CD8-positive, alpha-beta memory T cell (primary cell): ENCODE measurements at regions not wholly inside any gene's neighbourhood (a gene's known extent, or its start where the extent isn't known, plus 50 kb on each side); places are given as distances from the start of the nearest gene placed in this dataset.

Source experiments
- CTCF ChIA-PET: fragments of 350-600 bp; sonication (Branson Sonifier 250); formaldehyde crosslinking; loops from one replicate; lab custom pipeline; 2021; ENCODE audit warnings: antibody characterized with exemption; lab: Charles Lee
- POLR2A ChIA-PET: fragments of 350-600 bp; sonication (Branson Sonifier 250); formaldehyde crosslinking; loops from one replicate; lab custom pipeline; 2021; ENCODE audit warnings: antibody characterized with exemption; lab: Charles Lee
- DNase-seq, 5 donors: peaks; one replicate each; pipeline versions ENCODE4 v3.0.0 to v3.0.0-alpha.2; 2020 to 2022; ENCODE audit warnings: mixed read lengths in 1 of 5
- H3K27ac ChIP-seq: one replicate; pipeline ENCODE4 v1.7.0; 2013; ENCODE audit warnings: low read depth, mild to moderate bottlenecking, low read length, moderate library complexity
- H3K27me3 ChIP-seq: 2 replicates; pipeline ENCODE4 v1.7.0; 2013; ENCODE audit warnings: low read length, mild to moderate bottlenecking; ENCODE audit not compliant: insufficient read depth, poor library complexity, severe bottlenecking
- H3K36me3 ChIP-seq: 2 replicates; pipeline ENCODE4 v1.7.0; 2013; ENCODE audit warnings: mild to moderate bottlenecking, low read length, moderate library complexity; ENCODE audit not compliant: insufficient read depth
- H3K4me1 ChIP-seq: 2 replicates; pipeline ENCODE4 v1.7.0; 2013; ENCODE audit warnings: mild to moderate bottlenecking, low read length, moderate library complexity; ENCODE audit not compliant: insufficient read depth
- H3K4me3 ChIP-seq: 2 replicates; pipeline ENCODE4 v1.7.0; 2013; ENCODE audit warnings: mild to moderate bottlenecking, low read length
- H3K9me3 ChIP-seq: 2 replicates; pipeline ENCODE4 v1.7.0; 2013; ENCODE audit warnings: mild to moderate bottlenecking, low read length
- H3K27ac Mint-ChIP-seq, 8 donors: one replicate each; pipeline ENCODE4 v1.8.0; 2020 to 2021; ENCODE audit warnings: mixed read lengths in 8 of 8, mild to moderate bottlenecking in 6 of 8, inconsistent platforms in 3 of 8, moderate library complexity in 3 of 8
- H3K27me3 Mint-ChIP-seq, 2 donors: one replicate each; pipeline ENCODE4 v1.8.0; 2020 to 2021; ENCODE audit warnings: mixed read lengths in 2 of 2, mild to moderate bottlenecking in 1 of 2, moderate library complexity in 1 of 2
- H3K36me3 Mint-ChIP-seq, 3 donors: one replicate each; pipeline ENCODE4 v1.8.0; 2020 to 2021; ENCODE audit warnings: mixed read lengths in 3 of 3, inconsistent platforms in 1 of 3, mild to moderate bottlenecking in 1 of 3
- H3K4me1 Mint-ChIP-seq, 3 donors: one replicate each; pipeline ENCODE4 v1.8.0; 2020 to 2021; ENCODE audit warnings: mixed read lengths in 3 of 3, inconsistent platforms in 1 of 3, mild to moderate bottlenecking in 1 of 3
- H3K4me3 Mint-ChIP-seq, 7 donors: one replicate each; pipeline ENCODE4 v1.8.0; 2020 to 2021; ENCODE audit warnings: mixed read lengths in 7 of 7, mild to moderate bottlenecking in 6 of 7, moderate library complexity in 4 of 7, inconsistent platforms in 2 of 7
- H3K9me3 Mint-ChIP-seq, 5 donors: one replicate each; pipeline ENCODE4 v1.8.0; 2020 to 2022; ENCODE audit warnings: mixed read lengths in 5 of 5, mild to moderate bottlenecking in 3 of 5, moderate library complexity in 2 of 5, inconsistent platforms in 1 of 5

- CTCF ChIA-PET = no interaction called here
Observed at GRCh38 chr2:18821431-18821830, 232.1 kb upstream of the NT5C1B start.

GRCh38 chr2:18820966-18821365 is 231.6 kb upstream of the NT5C1B start:
- H3K9me3 ChIP-seq = no peaks in the 10 kb centered on the region
- no peak for DNase-seq
- no peaks in the 10 kb centered on the region for H3K4me1 ChIP-seq
- no peaks in the 10 kb centered on the region for H3K4me1 Mint-ChIP-seq
- no peaks in the 10 kb centered on the region for H3K27me3 ChIP-seq
- no peaks in the 10 kb centered on the region for H3K27me3 Mint-ChIP-seq
- H3K27ac Mint-ChIP-seq = no peak overlapping the region
- ChIA-PET POLR2A (no interaction called here), CTCF (no interaction called here)
- peaks cover 0 to 3% (median 0%) of the 10 kb centered on the region in 5 donors for H3K9me3 Mint-ChIP-seq
- H3K36me3 ChIP-seq = no peaks in the 10 kb centered on the region
- no peak overlapping the region for H3K4me3 ChIP-seq
- peaks cover 1 to 38% (median 3%) of the 10 kb centered on the region in 3 donors for H3K36me3 Mint-ChIP-seq
- H3K27ac ChIP-seq = no peak overlapping the region
- no peak overlapping the region for H3K4me3 Mint-ChIP-seq

More at GRCh38 chr2:18821431-18821830, 232.1 kb upstream of the NT5C1B start:
- H3K27ac ChIP-seq = no peak overlapping the region
- no peaks in the 10 kb centered on the region for H3K36me3 ChIP-seq
- Mint-ChIP-seq H3K4me1 (no peaks in the 10 kb centered on the region), H3K36me3 (peaks cover 0 to 35% (median 2%) of the 10 kb centered on the region in 3 donors), H3K27me3 (no peaks in the 10 kb centered on the region), H3K4me3 (no peak overlapping the region), H3K9me3 (peaks cover 0 to 3% (median 0%) of the 10 kb centered on the region in 5 donors), H3K27ac (no peak overlapping the region)
- H3K4me3 ChIP-seq = no peak overlapping the region
- no peak for DNase-seq
- no peaks in the 10 kb centered on the region for H3K9me3 ChIP-seq
- no peaks in the 10 kb centered on the region for H3K27me3 ChIP-seq
- no peaks in the 10 kb centered on the region for H3K4me1 ChIP-seq
- POLR2A ChIA-PET = no interaction called here

- Histone ChIP-seq H3K27me3 (no peaks in the 10 kb centered on the region), H3K4me3 (no peak overlapping the region), H3K36me3 (no peaks in the 10 kb centered on the region), H3K4me1 (no peaks in the 10 kb centered on the region), H3K27ac (no peak overlapping the region), H3K9me3 (no peaks in the 10 kb centered on the region)
- POLR2A ChIA-PET = no interaction called here
- Mint-ChIP-seq H3K36me3 (peaks cover 9 to 43% (median 9%) of the 10 kb centered on the region in 3 donors), H3K27me3 (no peaks in the 10 kb centered on the region), H3K27ac (no peak overlapping the region), H3K4me3 (no peak overlapping the region), H3K4me1 (no peaks in the 10 kb centered on the region), H3K9me3 (peaks cover 0 to 3% (median 0%) of the 10 kb centered on the region in 5 donors)
- CTCF ChIA-PET = no interaction called here
- DNase-seq = no peak
Observed at GRCh38 chr2:18819566-18819965, 230.2 kb upstream of the NT5C1B start.

- no peak overlapping the region for H3K4me3 Mint-ChIP-seq
- Histone ChIP-seq H3K27me3 (no peaks in the 10 kb centered on the region), H3K27ac (no peak overlapping the region), H3K4me3 (no peak overlapping the region), H3K4me1 (no peaks in the 10 kb centered on the region), H3K36me3 (no peaks in the 10 kb centered on the region), H3K9me3 (no peaks in the 10 kb centered on the region)
- no peak for DNase-seq
- POLR2A ChIA-PET = no interaction called here
- no peak overlapping the region for H3K27ac Mint-ChIP-seq
- H3K36me3 Mint-ChIP-seq = peaks cover 9 to 45% (median 11%) of the 10 kb centered on the region in 3 donors
- CTCF ChIA-PET = no interaction called here
- no peaks in the 10 kb centered on the region for H3K9me3 Mint-ChIP-seq
- no peaks in the 10 kb centered on the region for H3K4me1 Mint-ChIP-seq
- no peaks in the 10 kb centered on the region for H3K27me3 Mint-ChIP-seq
Observed at GRCh38 chr2:18814387-18814786, 225.0 kb upstream of the NT5C1B start.

- no peaks in the 10 kb centered on the region for H3K27me3 Mint-ChIP-seq
- H3K9me3 Mint-ChIP-seq = peaks cover 0 to 2% (median 0%) of the 10 kb centered on the region in 5 donors
- Histone ChIP-seq H3K4me1 (no peaks in the 10 kb centered on the region), H3K27ac (no peak overlapping the region), H3K9me3 (no peaks in the 10 kb centered on the region), H3K27me3 (no peaks in the 10 kb centered on the region), H3K36me3 (no peaks in the 10 kb centered on the region), H3K4me3 (no peak overlapping the region)
- H3K4me3 Mint-ChIP-seq = no peak overlapping the region
- POLR2A ChIA-PET = no interaction called here
- H3K4me1 Mint-ChIP-seq = no peaks in the 10 kb centered on the region
- DNase-seq = no peak
- no peak overlapping the region for H3K27ac Mint-ChIP-seq
- CTCF ChIA-PET = no interaction called here
- H3K36me3 Mint-ChIP-seq = peaks cover 0 to 17% (median 1%) of the 10 kb centered on the region in 3 donors
Observed at GRCh38 chr2:18804536-18804935, 215.2 kb upstream of the NT5C1B start.

- no peaks in the 10 kb centered on the region for H3K4me1 ChIP-seq
- CTCF ChIA-PET = no interaction called here
- no peak overlapping the region for H3K27ac ChIP-seq
- H3K9me3 Mint-ChIP-seq = peaks cover 0 to 2% (median 0%) of the 10 kb centered on the region in 5 donors
- no peaks in the 10 kb centered on the region for H3K4me1 Mint-ChIP-seq
- H3K27me3 Mint-ChIP-seq = no peaks in the 10 kb centered on the region
- DNase-seq = no peak
- H3K36me3 ChIP-seq = no peaks in the 10 kb centered on the region
- no peak overlapping the region for H3K4me3 Mint-ChIP-seq
- H3K9me3 ChIP-seq = no peaks in the 10 kb centered on the region
- POLR2A ChIA-PET = no interaction called here
- H3K27me3 ChIP-seq = no peaks in the 10 kb centered on the region
- no peak overlapping the region for H3K4me3 ChIP-seq
- peaks cover 1 to 18% (median 2%) of the 10 kb centered on the region in 3 donors for H3K36me3 Mint-ChIP-seq
- no peak overlapping the region for H3K27ac Mint-ChIP-seq
Observed at GRCh38 chr2:18803141-18803939, 214.0 kb upstream of the NT5C1B start.

- H3K27ac Mint-ChIP-seq = no peak overlapping the region
- peaks cover 0 to 2% (median 0%) of the 10 kb centered on the region in 5 donors for H3K9me3 Mint-ChIP-seq
- Histone ChIP-seq H3K4me3 (no peak overlapping the region), H3K27ac (no peak overlapping the region), H3K36me3 (no peaks in the 10 kb centered on the region), H3K27me3 (no peaks in the 10 kb centered on the region), H3K4me1 (no peaks in the 10 kb centered on the region), H3K9me3 (no peaks in the 10 kb centered on the region)
- H3K4me1 Mint-ChIP-seq = no peaks in the 10 kb centered on the region
- CTCF ChIA-PET = no interaction called here
- POLR2A ChIA-PET = no interaction called here
- H3K27me3 Mint-ChIP-seq = no peaks in the 10 kb centered on the region
- H3K36me3 Mint-ChIP-seq = peaks cover 1 to 22% (median 3%) of the 10 kb centered on the region in 3 donors
- H3K4me3 Mint-ChIP-seq = no peak overlapping the region
- DNase-seq = no peak
Observed at GRCh38 chr2:18800240-18800971, 211.0 kb upstream of the NT5C1B start.

- Mint-ChIP-seq H3K4me3 (no peak overlapping the region), H3K4me1 (no peaks in the 10 kb centered on the region), H3K27me3 (no peaks in the 10 kb centered on the region), H3K9me3 (peaks cover 0 to 2% (median 0%) of the 10 kb centered on the region in 5 donors), H3K36me3 (peaks cover 1 to 14% (median 2%) of the 10 kb centered on the region in 3 donors), H3K27ac (no peak overlapping the region)
- Histone ChIP-seq H3K27ac (no peak overlapping the region), H3K27me3 (no peaks in the 10 kb centered on the region), H3K4me1 (no peaks in the 10 kb centered on the region), H3K4me3 (no peak overlapping the region), H3K9me3 (no peaks in the 10 kb centered on the region), H3K36me3 (no peaks in the 10 kb centered on the region)
- DNase-seq = no peak
- CTCF ChIA-PET = no interaction called here
- POLR2A ChIA-PET = no interaction called here
Observed at GRCh38 chr2:18799397-18799796, 210.0 kb upstream of the NT5C1B start.
